DOHH2 (cell line): ENCODE measurements at regions not wholly inside any gene's neighbourhood (a gene's known extent, or its start where the extent isn't known, plus 50 kb on each side); places are given as distances from the start of the nearest gene placed in this dataset.

ENCODE experiments used
- H3F3A ChIP-seq: fragments of 200-600 bp; sonication (generic), shearing (Covaris generic); 2 replicates; pipeline ENCODE4 v1.6.0; 2016; ENCODE audit warnings: antibody characterized with exemption, mild to moderate bottlenecking; ENCODE audit not compliant: control insufficient read depth, insufficient read depth
- H3K27ac ChIP-seq: fragments of 200-600 bp; sonication (generic); 2 replicates; pipeline ENCODE4 v1.5.1; 2014; ENCODE audit warnings: low read depth, mild to moderate bottlenecking, low read length, moderate library complexity
- H3K27me3 ChIP-seq: fragments of 200-600 bp; sonication (generic); 2 replicates; pipeline ENCODE4 v1.6.1; 2014; ENCODE audit warnings: mild to moderate bottlenecking, low read length, mixed read lengths; ENCODE audit not compliant: control insufficient read depth
- H3K36me3 ChIP-seq: fragments of 200-600 bp; sonication (generic); 2 replicates; pipeline ENCODE4 v1.6.1; 2014; ENCODE audit warnings: mild to moderate bottlenecking, low read length, moderate library complexity, mixed read lengths; ENCODE audit not compliant: control insufficient read depth
- H3K4me1 ChIP-seq: fragments of 200-600 bp; sonication (generic); 2 replicates; pipeline ENCODE4 v1.6.1; 2014; ENCODE audit warnings: mild to moderate bottlenecking, low read length, mixed read lengths; ENCODE audit not compliant: control insufficient read depth
- H3K4me2 ChIP-seq: fragments of 200-600 bp; sonication (generic); 2 replicates; pipeline ENCODE4 v1.6.0; 2014; ENCODE audit warnings: mild to moderate bottlenecking, low read length, moderate library complexity
- H3K4me3 ChIP-seq: fragments of 200-600 bp; sonication (generic); 2 replicates; pipeline ENCODE4 v1.5.1; 2014; ENCODE audit warnings: mild to moderate bottlenecking, low read length, mixed read lengths
- H3K79me2 ChIP-seq: fragments of 200-600 bp; sonication (generic); 2 replicates; pipeline ENCODE4 v1.6.1; 2014; ENCODE audit warnings: mild to moderate bottlenecking, low read length, mixed read lengths; ENCODE audit not compliant: control insufficient read depth
- H3K9me2 ChIP-seq: fragments of 200-600 bp; sonication (generic); replicated peaks from 2 replicates; pipeline ENCODE4 v1.6.1; 2014; ENCODE audit warnings: mild to moderate bottlenecking, low read length, mixed read lengths; ENCODE audit not compliant: control insufficient read depth
- H3K9me3 ChIP-seq: fragments of 200-600 bp; sonication (generic); 2 replicates; pipeline ENCODE4 v1.6.1; 2014; ENCODE audit warnings: antibody characterized with exemption, low read length, mixed read lengths; ENCODE audit not compliant: control insufficient read depth, insufficient read depth
- H4K20me1 ChIP-seq: fragments of 200-600 bp; sonication (generic); 2 replicates; pipeline ENCODE4 v1.6.0; 2014; ENCODE audit warnings: low read depth, mild to moderate bottlenecking, antibody characterized with exemption, low read length, moderate library complexity; ENCODE audit not compliant: control insufficient read depth, insufficient read depth
- CTCF ChIP-seq: fragments of 200-600 bp; sonication (generic); IDR thresholded peaks from one replicate; pipeline ENCODE4 v1.5.1; 2014; ENCODE audit warnings: antibody characterized with exemption, mild to moderate bottlenecking, low read depth, low read length; ENCODE audit not compliant: poor library complexity, severe bottlenecking
- EZH2phosphoT487 ChIP-seq: fragments of 200-600 bp; sonication (generic); IDR thresholded peaks from 2 replicates; pipeline ENCODE4 v1.6.1; 2017; ENCODE audit warnings: borderline replicate concordance, mild to moderate bottlenecking, antibody characterized with exemption, low read length, moderate library complexity, mixed read lengths

GRCh38 chr15:62927196-62927595 lies 115.4 kb upstream of the TPM1 start:
- H3K27me3 ChIP-seq: peaks cover 2% of the 10 kb centered on the region; the same call in 1 of the 2 replicates
- H3K9me3 ChIP-seq: no peaks in the 10 kb centered on the region
- no peaks in the 10 kb centered on the region for H3K9me2 ChIP-seq
- TF ChIP-seq EZH2phosphoT487: no peak
- no peak for TF ChIP-seq CTCF
- no peaks in the 10 kb centered on the region for H3F3A ChIP-seq
- H3K36me3 ChIP-seq: no peaks in the 10 kb centered on the region
- no peak overlapping the region for H3K4me2 ChIP-seq
- no peaks in the 10 kb centered on the region for H4K20me1 ChIP-seq
- no peak overlapping the region for H3K27ac ChIP-seq
- no peaks in the 10 kb centered on the region for H3K4me1 ChIP-seq
- H3K4me3 ChIP-seq: no peak overlapping the region
- no peaks in the 10 kb centered on the region for H3K79me2 ChIP-seq

GRCh38 chr15:62927836-62928235 lies 114.7 kb upstream of the TPM1 start:
- Histone ChIP-seq H3K27me3 (peaks cover 2% of the 10 kb centered on the region; the same call in 1 of the 2 replicates), H3K27ac (no peak overlapping the region), H3K9me3 (no peaks in the 10 kb centered on the region), H3K36me3 (no peaks in the 10 kb centered on the region), H3K4me1 (no peaks in the 10 kb centered on the region), H3K4me2 (no peak overlapping the region), H3F3A (no peaks in the 10 kb centered on the region), H4K20me1 (no peaks in the 10 kb centered on the region), H3K4me3 (no peak overlapping the region), H3K9me2 (no peaks in the 10 kb centered on the region), H3K79me2 (no peaks in the 10 kb centered on the region)
- TF ChIP-seq CTCF (no peak), EZH2phosphoT487 (no peak)

GRCh38 chr15:62928242-62928999 lies 114.1 kb upstream of the TPM1 start:
- H3K79me2 ChIP-seq: no peaks in the 10 kb centered on the region
- no peaks in the 10 kb centered on the region for H3K9me3 ChIP-seq
- no peak overlapping the region for H3K27ac ChIP-seq
- H3K4me1 ChIP-seq: no peaks in the 10 kb centered on the region
- H3K4me3 ChIP-seq: no peak overlapping the region
- H3K9me2 ChIP-seq: no peaks in the 10 kb centered on the region
- no peaks in the 10 kb centered on the region for H3K36me3 ChIP-seq
- H3K27me3 ChIP-seq: no peaks in the 10 kb centered on the region
- no peak overlapping the region for H3K4me2 ChIP-seq
- TF ChIP-seq CTCF (no peak), EZH2phosphoT487 (no peak)
- no peaks in the 10 kb centered on the region for H3F3A ChIP-seq
- H4K20me1 ChIP-seq: no peaks in the 10 kb centered on the region
